ENCODE measurements at regions not wholly inside any gene's neighbourhood (a gene's known extent, or its start where the extent isn't known, plus 50 kb on each side); places are given as distances from the start of the nearest gene placed in this dataset.

DNA sequence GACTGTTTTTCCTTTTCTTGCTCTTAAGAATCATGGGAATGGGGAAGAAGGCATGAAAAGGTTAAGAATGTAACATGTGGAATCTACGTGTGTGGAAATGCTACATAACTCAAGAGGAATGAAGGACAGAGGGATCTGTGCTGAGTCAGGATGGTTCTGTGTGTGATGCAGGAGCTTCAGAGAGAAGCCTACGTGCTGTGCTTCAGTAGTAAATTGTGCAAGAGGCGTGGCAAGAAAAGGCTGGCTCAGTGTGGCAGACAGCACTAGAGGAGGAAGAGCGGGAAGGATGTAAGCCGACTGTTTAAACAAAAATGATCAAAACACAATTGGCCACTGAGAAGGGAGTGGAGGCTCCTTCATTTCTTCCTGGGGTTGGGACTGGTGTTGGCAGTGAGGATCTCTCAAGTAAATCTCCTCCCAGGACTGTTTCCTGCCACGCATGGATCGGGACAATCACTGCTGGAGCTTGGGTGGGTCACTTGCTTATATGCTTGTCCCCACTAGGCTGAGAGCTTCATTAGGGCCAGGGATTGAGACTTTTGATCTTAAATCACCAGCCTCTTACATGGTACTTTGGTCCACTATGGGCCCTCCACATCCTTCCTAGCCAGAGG lies 59.4 kb upstream of the BASP1 start:
- no peaks in the 10 kb centered on the region for H3K4me1 ChIP-seq (replicated peaks)
- no peaks in the 10 kb centered on the region for H3K9me3 ChIP-seq
- TF ChIP-seq POLR2AphosphoS5 (IDR thresholded peaks at IDR 0.05) (no peak), POLR2A (IDR thresholded peaks at IDR 0.05) (no peak)
- TF ChIP-seq, protein P1, sequence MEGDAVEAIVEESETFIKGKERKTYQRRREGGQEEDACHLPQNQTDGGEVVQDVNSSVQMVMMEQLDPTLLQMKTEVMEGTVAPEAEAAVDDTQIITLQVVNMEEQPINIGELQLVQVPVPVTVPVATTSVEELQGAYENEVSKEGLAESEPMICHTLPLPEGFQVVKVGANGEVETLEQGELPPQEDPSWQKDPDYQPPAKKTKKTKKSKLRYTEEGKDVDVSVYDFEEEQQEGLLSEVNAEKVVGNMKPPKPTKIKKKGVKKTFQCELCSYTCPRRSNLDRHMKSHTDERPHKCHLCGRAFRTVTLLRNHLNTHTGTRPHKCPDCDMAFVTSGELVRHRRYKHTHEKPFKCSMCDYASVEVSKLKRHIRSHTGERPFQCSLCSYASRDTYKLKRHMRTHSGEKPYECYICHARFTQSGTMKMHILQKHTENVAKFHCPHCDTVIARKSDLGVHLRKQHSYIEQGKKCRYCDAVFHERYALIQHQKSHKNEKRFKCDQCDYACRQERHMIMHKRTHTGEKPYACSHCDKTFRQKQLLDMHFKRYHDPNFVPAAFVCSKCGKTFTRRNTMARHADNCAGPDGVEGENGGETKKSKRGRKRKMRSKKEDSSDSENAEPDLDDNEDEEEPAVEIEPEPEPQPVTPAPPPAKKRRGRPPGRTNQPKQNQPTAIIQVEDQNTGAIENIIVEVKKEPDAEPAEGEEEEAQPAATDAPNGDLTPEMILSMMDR (IDR thresholded peaks at IDR 0.05) = no peak
- H3K4me3 ChIP-seq = no peak overlapping the region
- no peaks in the 10 kb centered on the region for H3K27me3 ChIP-seq (replicated peaks; ENCODE audit: insufficient read depth)
- 81% methylated on average over 7 of the region's 7 CpGs for WGBS
- no peak for DNase-seq (ENCODE audit: low spot score)
- no peaks in the 10 kb centered on the region for H3K36me3 ChIP-seq
- intact Hi-C loops (cut with DNase I) = no loop called here
- no peak overlapping the region for H3K27ac ChIP-seq

DNA sequence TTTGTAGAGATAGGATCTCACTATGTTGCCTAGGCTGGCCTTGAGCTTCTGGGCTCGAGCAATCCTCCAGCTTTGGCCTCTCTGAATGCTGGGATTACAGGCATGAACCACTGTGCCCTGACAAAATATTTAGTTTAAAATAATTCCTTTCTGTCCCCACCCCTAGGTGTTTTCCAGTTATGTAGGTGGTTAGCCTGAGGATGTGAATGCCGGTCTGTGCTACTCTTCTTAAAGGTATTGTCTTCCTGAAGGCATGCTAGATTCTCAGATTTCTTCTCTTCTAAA lies 56.7 kb upstream of the BASP1 start:
- intact Hi-C loops (cut with DNase I) = no loop called here
- Histone ChIP-seq H3K27me3 (replicated peaks; ENCODE audit: insufficient read depth) (no peaks in the 10 kb centered on the region), H3K9me3 (no peaks in the 10 kb centered on the region), H3K27ac (no peak overlapping the region), H3K4me1 (replicated peaks) (no peaks in the 10 kb centered on the region), H3K4me3 (no peak overlapping the region), H3K36me3 (no peaks in the 10 kb centered on the region)
- no peak for TF ChIP-seq POLR2A (IDR thresholded peaks at IDR 0.05)
- TF ChIP-seq, protein P1 (IDR thresholded peaks at IDR 0.05) = no peak
- no peak for TF ChIP-seq POLR2AphosphoS5 (IDR thresholded peaks at IDR 0.05)
- DNase-seq (ENCODE audit: low spot score) = no peak
- 66% methylated on average over 2 of the region's 2 CpGs for WGBS

DNA sequence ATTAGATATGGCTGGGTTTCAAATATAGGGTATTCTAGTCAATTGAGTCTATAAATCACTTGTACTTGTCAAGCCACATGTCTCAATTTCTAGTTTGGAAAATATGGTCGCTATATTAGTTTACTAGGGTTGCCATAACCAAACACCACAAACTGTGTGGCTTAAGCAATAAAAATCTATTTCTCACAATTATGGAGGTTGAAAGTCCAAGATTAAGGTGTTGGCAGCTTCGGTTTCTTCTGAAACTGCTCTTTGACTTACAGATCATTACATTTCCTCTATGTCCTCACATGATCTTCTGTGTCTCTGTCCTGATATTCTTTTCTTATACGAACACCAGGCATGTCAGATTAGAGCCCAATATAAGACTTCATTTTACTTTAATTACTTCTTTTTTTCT lies 55.8 kb upstream of the BASP1 start:
- TF ChIP-seq, protein P1 (IDR thresholded peaks at IDR 0.05) = no peak

DNA sequence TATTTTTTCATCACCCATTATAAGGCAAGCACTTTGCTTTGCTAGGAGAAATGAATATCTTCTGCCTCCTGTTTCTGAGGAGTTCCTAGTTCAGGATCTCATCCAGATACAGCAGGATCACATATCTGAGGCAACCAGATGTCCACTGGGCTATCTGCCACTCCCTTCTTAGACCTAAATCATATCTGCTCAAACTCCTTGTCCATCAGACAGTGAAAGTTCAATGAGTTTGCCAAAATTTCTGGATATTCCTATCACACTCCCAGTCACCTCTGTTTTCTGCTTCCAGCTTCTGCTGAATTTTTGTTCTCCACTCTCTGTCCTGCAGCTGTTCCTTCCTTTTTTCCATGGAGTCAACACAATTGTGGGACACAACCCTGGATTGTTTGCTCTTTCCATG lies 54.2 kb upstream of the BASP1 start:
- TF ChIP-seq POLR2A (IDR thresholded peaks at IDR 0.05) (no peak), POLR2AphosphoS5 (IDR thresholded peaks at IDR 0.05) (no peak)
- TF ChIP-seq, protein P1 (IDR thresholded peaks at IDR 0.05) = no peak

More for the DNA sequence above, 55.8 kb upstream of the BASP1 start:
- Histone ChIP-seq H3K4me1 (replicated peaks) (no peaks in the 10 kb centered on the region), H3K9me3 (no peaks in the 10 kb centered on the region), H3K36me3 (no peaks in the 10 kb centered on the region), H3K4me3 (no peak overlapping the region), H3K27me3 (replicated peaks; ENCODE audit: insufficient read depth) (no peaks in the 10 kb centered on the region), H3K27ac (no peak overlapping the region)
- intact Hi-C loops (cut with DNase I) = no loop called here
- DNase-seq (ENCODE audit: low spot score) = no peak
- WGBS = 92% methylated on average over 3 of the region's 3 CpGs

DNA sequence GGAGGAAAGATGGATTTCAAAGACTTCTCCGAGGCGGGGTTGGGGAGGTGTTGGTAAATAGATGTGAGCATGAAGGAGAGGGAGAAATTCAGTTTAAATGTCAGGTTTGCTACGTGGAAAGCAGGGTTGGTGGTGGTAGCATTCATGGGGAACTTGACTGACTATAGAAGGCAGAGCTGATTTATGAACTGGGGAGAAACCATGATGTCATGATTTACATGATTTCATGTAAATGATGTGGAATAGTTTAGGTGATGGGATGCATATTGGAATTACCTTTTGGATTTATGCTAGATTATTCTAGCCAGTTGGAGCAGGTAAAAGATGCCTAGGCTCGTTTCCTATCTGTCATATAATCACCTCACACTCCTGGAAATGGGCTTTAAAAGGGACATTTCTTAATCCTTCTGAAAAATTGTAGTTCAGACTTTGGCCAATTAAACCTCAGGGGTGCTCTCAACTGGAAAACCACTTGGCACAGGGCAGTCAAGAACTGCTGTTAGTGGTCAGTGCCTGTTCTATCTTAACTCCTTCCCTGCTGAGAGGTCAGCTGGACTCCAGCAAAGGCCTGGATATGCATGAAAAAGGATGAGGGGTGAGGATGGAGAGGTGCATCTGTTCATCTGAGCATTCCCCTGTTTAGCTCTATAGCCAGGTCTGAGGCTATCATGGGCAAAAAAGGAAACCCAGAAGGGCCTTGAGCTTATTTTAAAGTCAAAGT lies 50.1 kb upstream of the BASP1 start:
- no peaks in the 10 kb centered on the region for H3K9me3 ChIP-seq
- TF ChIP-seq, protein P1 (IDR thresholded peaks at IDR 0.05) = no peak
- TF ChIP-seq POLR2AphosphoS5 (IDR thresholded peaks at IDR 0.05) (no peak), POLR2A (IDR thresholded peaks at IDR 0.05) (no peak)
- H3K4me3 ChIP-seq = no peak overlapping the region
- H3K36me3 ChIP-seq = no peaks in the 10 kb centered on the region
- no peak overlapping the region for H3K27ac ChIP-seq
- WGBS = 78% methylated on average over 4 of the region's 4 CpGs
- DNase-seq (ENCODE audit: low spot score) = no peak
- H3K27me3 ChIP-seq (replicated peaks; ENCODE audit: insufficient read depth) = no peaks in the 10 kb centered on the region
- intact Hi-C loops (cut with DNase I) = no loop called here
- H3K4me1 ChIP-seq (replicated peaks) = no peaks in the 10 kb centered on the region

More for the DNA sequence above, 54.2 kb upstream of the BASP1 start:
- DNase-seq (ENCODE audit: low spot score) = no peak
- intact Hi-C loops (cut with DNase I) = no loop called here
- Histone ChIP-seq H3K36me3 (no peaks in the 10 kb centered on the region), H3K9me3 (no peaks in the 10 kb centered on the region), H3K4me1 (replicated peaks) (no peaks in the 10 kb centered on the region), H3K4me3 (no peak overlapping the region), H3K27ac (no peak overlapping the region), H3K27me3 (replicated peaks; ENCODE audit: insufficient read depth) (no peaks in the 10 kb centered on the region)

All from prostate gland (tissue), 2 donors.